Mucosa of descending colon (tissue), 3 donors: ENCODE measurements at regions not wholly inside any gene's neighbourhood (a gene's known extent, or its start where the extent isn't known, plus 50 kb on each side); places are given as distances from the start of the nearest gene placed in this dataset.

Source experiments
- ATAC-seq: fragments of 200-7000 bp; cut with Tn5 transposase; one replicate; pipeline ENCODE4 v1.9.1; 2020; ENCODE audit warnings: mild to moderate bottlenecking, moderate library complexity
- DNase-seq, 3 donors: peaks; one replicate each; pipeline ENCODE4 v3.0.0-alpha.2; 2020
- H3K36me3 ChIP-seq: fragments of 200-600 bp; one replicate; pipeline ENCODE4 v1.8.0; 2021; ENCODE audit warnings: low read depth, mild to moderate bottlenecking
- H3K4me1 ChIP-seq: fragments of 200-600 bp; one replicate; pipeline ENCODE4 v1.8.0; 2021; ENCODE audit warnings: low read depth, mild to moderate bottlenecking
- H3K4me3 ChIP-seq: fragments of 200-600 bp; one replicate; pipeline ENCODE4 v1.8.0; 2021; ENCODE audit warnings: mild to moderate bottlenecking
- H3K9me3 ChIP-seq: fragments of 200-600 bp; one replicate; pipeline ENCODE4 v1.8.0; 2021; ENCODE audit warnings: mild to moderate bottlenecking
- CTCF ChIP-seq: fragments of 200-600 bp; IDR thresholded peaks from one replicate; pipeline ENCODE4 v1.8.0; 2022; ENCODE audit warnings: antibody characterized with exemption, mild to moderate bottlenecking
- intact Hi-C, 2 donors: fragments of 100-400 bp; cut with DNase I in 1 of 2; cut with micrococcal nuclease in 1 of 2; formaldehyde crosslinking; loops; one replicate each; pipeline versions ENCODE4 v1.11.0 to v1.11.1; 2022; cut with DNase I, micrococcal nuclease
- donor health status: DM: no; HTN: no; CAD: no; lungs with moderate emphysema.
- donor health status: DM: no; HTN: no; CAD: no.
- donor health status: DM: no; HTN: yes; CAD: no.

DNA sequence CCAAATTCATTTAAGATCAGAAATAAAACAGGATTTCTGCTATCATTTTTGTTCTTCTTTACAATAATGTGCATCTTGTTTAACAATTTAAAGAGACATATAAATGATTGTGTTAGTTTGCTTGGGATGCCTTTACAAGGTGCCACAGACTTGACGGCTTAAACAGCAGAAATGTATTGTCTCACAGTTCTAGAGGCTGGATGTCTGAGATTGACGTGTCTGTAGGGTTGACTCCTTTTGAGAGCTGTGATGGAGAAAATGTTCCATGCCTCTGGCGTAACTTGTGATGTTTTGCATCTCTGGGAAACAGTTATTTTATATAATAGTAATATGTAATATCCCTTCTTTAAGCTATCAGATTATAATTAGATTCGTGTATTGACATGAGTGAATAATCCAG is 1091.6 kb upstream of the PRMT6 start:
- no peak for TF ChIP-seq CTCF
- DNase-seq (no peak), ATAC-seq (no peak)
- Histone ChIP-seq H3K36me3 (no peaks in the 10 kb centered on the region), H3K4me3 (no peak overlapping the region), H3K9me3 (no peaks in the 10 kb centered on the region), H3K4me1 (no peaks in the 10 kb centered on the region)
- intact Hi-C loops, result no loop called here

DNA sequence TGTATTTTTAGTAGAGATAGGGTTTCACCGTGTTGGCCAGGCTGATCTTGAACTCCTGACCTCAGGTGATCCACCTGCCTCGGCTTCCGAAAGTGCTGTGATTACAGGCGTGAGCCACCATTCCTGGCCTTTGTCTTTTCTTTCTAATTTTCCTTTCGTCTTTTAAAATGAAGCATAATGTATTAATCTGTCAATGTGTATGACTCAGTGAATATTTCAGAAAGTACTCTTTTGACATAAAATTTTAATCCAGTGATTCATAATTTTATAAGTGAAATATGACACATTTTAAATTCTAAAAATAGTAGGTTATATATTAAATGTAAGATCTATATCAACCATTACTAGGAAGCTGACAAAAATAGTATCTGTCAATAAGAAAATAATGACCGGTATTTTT is 1059.0 kb upstream of the PRMT6 start:
- Histone ChIP-seq H3K4me1 (no peaks in the 10 kb centered on the region), H3K36me3 (no peaks in the 10 kb centered on the region), H3K9me3 (peaks cover 3% of the 10 kb centered on the region), H3K4me3 (no peak overlapping the region)
- intact Hi-C loops, result no loop called here
- ATAC-seq (no peak), DNase-seq (no peak)
- TF ChIP-seq CTCF, result no peak

DNA sequence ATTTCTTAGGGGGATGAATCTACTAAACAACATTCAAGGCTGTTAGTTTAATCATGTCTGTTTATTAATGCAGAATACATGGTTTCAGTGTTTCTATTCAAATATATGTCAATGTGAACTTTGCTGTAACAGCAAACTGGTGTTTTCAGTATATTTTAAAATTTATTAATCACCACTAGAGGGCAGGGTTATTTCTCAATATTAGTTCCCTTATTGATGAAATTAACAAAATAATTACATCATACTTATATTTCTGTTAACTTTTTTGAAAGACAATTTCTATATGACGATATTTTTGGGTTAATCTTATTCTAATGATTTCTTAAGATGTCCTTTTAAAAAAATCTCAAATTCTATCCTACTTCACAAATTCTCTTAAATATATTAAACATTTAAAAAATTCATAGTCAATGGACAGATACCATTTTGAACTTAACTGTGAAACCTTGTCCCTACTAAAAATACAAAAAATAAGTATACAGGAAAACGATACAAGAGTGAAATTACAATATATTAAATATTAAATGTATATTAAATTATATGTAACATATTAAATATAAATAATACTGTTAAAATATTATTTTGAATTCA is 1034.1 kb upstream of the PRMT6 start:
- Histone ChIP-seq H3K4me3 (no peak overlapping the region), H3K9me3 (no peaks in the 10 kb centered on the region), H3K36me3 (no peaks in the 10 kb centered on the region), H3K4me1 (no peaks in the 10 kb centered on the region)
- TF ChIP-seq CTCF, result no peak
- ATAC-seq (no peak), DNase-seq (no peak)
- intact Hi-C loops, result no loop called here

GRCh38 chr1:106027871-106028270 is 1028.6 kb upstream of the PRMT6 start:
- intact Hi-C loops, result no loop called here
- Histone ChIP-seq H3K4me3 (no peak overlapping the region), H3K36me3 (no peaks in the 10 kb centered on the region), H3K9me3 (no peaks in the 10 kb centered on the region), H3K4me1 (no peaks in the 10 kb centered on the region)
- ATAC-seq, result no peak
- no peak for DNase-seq
- no peak for TF ChIP-seq CTCF

DNA sequence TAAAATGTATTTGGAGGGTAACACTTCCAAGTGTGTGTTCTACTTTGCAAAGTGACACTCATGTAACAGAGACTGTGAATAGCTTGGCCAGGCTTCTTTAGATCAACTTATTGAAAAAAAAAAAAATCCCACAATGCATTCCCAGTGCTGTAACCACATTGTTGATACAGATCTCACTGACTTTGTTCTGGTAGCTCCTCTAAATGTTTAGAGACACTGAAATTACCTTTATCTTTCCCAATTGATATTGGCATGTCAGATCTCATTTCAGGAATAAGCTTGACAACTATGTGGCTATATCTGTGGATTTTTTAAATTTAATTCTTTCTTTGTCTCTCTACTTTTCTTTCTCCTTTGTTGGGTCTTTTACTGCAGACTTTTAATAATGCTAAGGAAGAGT is 1018.9 kb upstream of the PRMT6 start:
- Histone ChIP-seq H3K9me3 (no peaks in the 10 kb centered on the region), H3K4me1 (no peaks in the 10 kb centered on the region), H3K4me3 (no peak overlapping the region), H3K36me3 (no peaks in the 10 kb centered on the region)
- no peak for TF ChIP-seq CTCF
- intact Hi-C loops, result no loop called here
- DNase-seq (no peak), ATAC-seq (no peak)

DNA sequence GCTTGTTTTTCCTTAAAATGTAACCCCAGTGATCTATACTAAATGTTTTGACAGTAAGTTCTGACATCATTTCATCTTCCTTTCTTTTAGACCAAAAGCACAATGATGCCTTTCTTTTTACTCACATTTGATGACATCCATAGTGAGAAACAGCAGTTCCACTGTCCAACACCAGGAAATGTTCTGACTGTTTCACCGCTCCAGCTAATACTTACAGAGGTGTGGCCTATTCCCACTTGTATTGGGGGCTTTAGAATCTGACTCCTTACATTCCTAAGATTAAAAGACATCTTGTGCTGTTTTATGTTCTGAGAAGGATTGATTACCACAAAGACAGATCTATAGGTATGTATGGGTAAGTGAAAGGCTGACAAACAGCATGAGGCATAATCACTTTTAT is 1018.2 kb upstream of the PRMT6 start:
- H3K36me3 ChIP-seq, result no peaks in the 10 kb centered on the region
- no peak for TF ChIP-seq CTCF
- DNase-seq (no peak), ATAC-seq (no peak)
- H3K9me3 ChIP-seq, result no peaks in the 10 kb centered on the region
- H3K4me1 ChIP-seq, result no peaks in the 10 kb centered on the region
- intact Hi-C loops, result no loop called here
- H3K4me3 ChIP-seq, result no peak overlapping the region
